IMR-90 (cell line): ENCODE measurements at regions not wholly inside any gene's neighbourhood (a gene's known extent, or its start where the extent isn't known, plus 50 kb on each side); places are given as distances from the start of the nearest gene placed in this dataset.

Experiments
- CTCF ChIP-seq: conservative IDR thresholded peaks from 2 replicates; pipeline ENCODE4 v1.5.1; 2012; ENCODE audit warnings: mild to moderate bottlenecking, low read depth, low read length, improper control_type of control experiment
- POLR2A ChIP-seq: IDR thresholded peaks from 2 replicates; pipeline ENCODE4 v1.6.1; 2012; ENCODE audit warnings: mild to moderate bottlenecking, low read depth, low read length
- RFX5 ChIP-seq: IDR thresholded peaks from 2 replicates; pipeline ENCODE4 v1.8.0; 2012; ENCODE audit warnings: low read depth, mild to moderate bottlenecking, low read length, moderate library complexity

- no peak for TF ChIP-seq CTCF
- TF ChIP-seq RFX5, result no peak
- no peak for TF ChIP-seq POLR2A
Observed at GRCh38 chr5:75891020-75891419, 173.8 kb upstream of the POC5 start.
